ACC112 (cell line): ENCODE measurements at regions not wholly inside any gene's neighbourhood (a gene's known extent, or its start where the extent isn't known, plus 50 kb on each side); places are given as distances from the start of the nearest gene placed in this dataset.

Experiments
- H2AFZ ChIP-seq: fragments of 200-600 bp; sonication (generic); one replicate; pipeline ENCODE4 v1.6.0; 2017; ENCODE audit warnings: antibody characterized with exemption, low read length; ENCODE audit not compliant: unreplicated experiment
- H3K27ac ChIP-seq: fragments of 200-600 bp; sonication (generic); 2 replicates; pipeline ENCODE4 v1.5.1; 2014; ENCODE audit warnings: low read depth, mild to moderate bottlenecking, antibody characterized with exemption, low read length, moderate library complexity
- H3K27me3 ChIP-seq: fragments of 200-600 bp; sonication (generic); 2 replicates; pipeline ENCODE4 v1.6.1; 2014; ENCODE audit warnings: mild to moderate bottlenecking, antibody characterized with exemption, low read length, moderate library complexity, mixed read lengths; ENCODE audit not compliant: insufficient read depth
- H3K36me3 ChIP-seq: fragments of 200-600 bp; sonication (generic); 2 replicates; pipeline ENCODE4 v1.6.1; 2016; ENCODE audit warnings: mild to moderate bottlenecking, antibody characterized with exemption, low read length, moderate library complexity, mixed read lengths; ENCODE audit not compliant: insufficient read depth
- H3K4me1 ChIP-seq: fragments of 200-600 bp; sonication (generic); one replicate; pipeline ENCODE4 v1.6.1; 2016; ENCODE audit warnings: low read length, mixed read lengths; ENCODE audit not compliant: insufficient read depth, unreplicated experiment, control insufficient read depth
- H3K4me3 ChIP-seq: fragments of 200-600 bp; sonication (generic); 2 replicates; pipeline ENCODE4 v1.5.1; 2014; ENCODE audit warnings: mild to moderate bottlenecking, low read depth, low read length
- H3K79me2 ChIP-seq: fragments of 200-600 bp; sonication (generic); one replicate; pipeline ENCODE4 v1.6.0; 2016; ENCODE audit warnings: low read length; ENCODE audit not compliant: control insufficient read depth, unreplicated experiment, insufficient read depth

GRCh38 chr6:147040121-147040910, 163.9 kb upstream of the STXBP5 start:
- no peak overlapping the region for H2AFZ ChIP-seq
- no peak overlapping the region for H3K27ac ChIP-seq
- no peaks in the 10 kb centered on the region for H3K27me3 ChIP-seq

DNA sequence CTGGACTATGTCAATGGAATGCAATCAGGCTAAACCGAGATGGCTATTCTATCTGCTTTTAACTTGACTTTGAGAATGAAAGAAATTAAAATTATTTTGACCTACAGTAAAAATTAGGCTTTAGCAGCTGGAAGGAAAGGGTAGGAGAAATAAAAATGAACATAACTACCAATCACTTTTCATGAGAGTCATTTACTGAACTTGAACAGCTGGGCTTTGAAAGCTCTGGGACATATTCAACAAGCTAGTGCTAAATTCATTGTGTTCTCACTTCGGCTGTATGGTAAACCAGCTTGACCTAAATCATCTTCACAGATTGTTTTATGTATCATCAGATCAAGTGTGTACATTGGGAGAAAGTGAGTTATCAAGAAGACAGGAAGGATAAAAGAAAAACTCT, 161.5 kb upstream of the STXBP5 start:
- Histone ChIP-seq H3K4me3 (no peak overlapping the region), H3K27ac (no peak overlapping the region), H3K4me1 (no peaks in the 10 kb centered on the region), H2AFZ (no peak overlapping the region), H3K79me2 (no peaks in the 10 kb centered on the region), H3K36me3 (no peaks in the 10 kb centered on the region), H3K27me3 (no peaks in the 10 kb centered on the region)

More at GRCh38 chr6:147040121-147040910, 163.9 kb upstream of the STXBP5 start:
- Histone ChIP-seq H3K4me3 (no peak overlapping the region), H3K79me2 (no peaks in the 10 kb centered on the region), H3K4me1 (no peaks in the 10 kb centered on the region), H3K36me3 (no peaks in the 10 kb centered on the region)

GRCh38 chr6:147043994-147044477, 160.2 kb upstream of the STXBP5 start:
- Histone ChIP-seq H3K36me3 (no peaks in the 10 kb centered on the region), H3K4me1 (no peaks in the 10 kb centered on the region)

DNA sequence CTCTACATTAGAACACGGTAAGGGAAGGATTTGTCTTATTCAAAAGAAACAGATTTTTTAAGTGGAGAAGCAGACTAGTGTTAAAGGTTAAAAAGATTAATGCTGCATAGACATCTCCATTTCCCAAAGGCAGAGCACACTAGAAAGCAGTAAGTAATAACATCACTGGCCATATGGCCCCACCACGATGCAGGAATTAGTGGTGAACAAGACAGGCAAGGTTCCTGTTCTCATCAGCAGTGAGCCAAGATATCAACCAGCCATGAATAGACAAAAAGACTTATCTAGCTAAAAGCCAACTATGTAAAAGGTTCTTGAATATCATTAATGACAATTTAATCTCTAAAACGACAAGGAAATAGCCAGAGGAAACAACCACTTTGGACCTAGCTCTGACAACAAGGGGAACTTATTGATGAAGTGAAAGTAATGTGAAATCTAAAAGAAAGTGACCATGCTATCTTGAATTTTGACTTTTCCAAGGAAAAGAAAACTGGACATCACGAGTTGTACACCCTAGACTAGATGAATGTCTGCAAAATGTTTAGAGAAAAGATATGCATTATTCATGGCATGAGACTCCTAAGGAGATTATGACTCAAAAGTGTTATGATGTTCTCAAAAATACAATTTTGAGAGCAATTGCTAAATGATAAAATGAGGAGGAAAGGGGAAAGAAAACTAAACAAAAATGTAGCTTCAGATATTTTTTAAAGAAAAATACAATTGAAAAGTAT, 157.9 kb upstream of the STXBP5 start:
- no peak overlapping the region for H2AFZ ChIP-seq
- H3K4me1 ChIP-seq: no peaks in the 10 kb centered on the region
- no peaks in the 10 kb centered on the region for H3K36me3 ChIP-seq
- H3K27me3 ChIP-seq: no peaks in the 10 kb centered on the region
- no peak overlapping the region for H3K27ac ChIP-seq
- no peaks in the 10 kb centered on the region for H3K79me2 ChIP-seq
- no peak overlapping the region for H3K4me3 ChIP-seq

More at GRCh38 chr6:147043994-147044477, 160.2 kb upstream of the STXBP5 start:
- Histone ChIP-seq H2AFZ (no peak overlapping the region), H3K27me3 (no peaks in the 10 kb centered on the region), H3K79me2 (no peaks in the 10 kb centered on the region), H3K27ac (no peak overlapping the region), H3K4me3 (no peak overlapping the region)

GRCh38 chr6:147048930-147049329, 155.3 kb upstream of the STXBP5 start:
- Histone ChIP-seq H3K79me2 (no peaks in the 10 kb centered on the region), H3K36me3 (no peaks in the 10 kb centered on the region), H3K27ac (no peak overlapping the region), H2AFZ (no peak overlapping the region), H3K4me1 (no peaks in the 10 kb centered on the region), H3K4me3 (no peak overlapping the region), H3K27me3 (no peaks in the 10 kb centered on the region)

GRCh38 chr6:147053311-147053921, 150.8 kb upstream of the STXBP5 start:
- H3K27ac ChIP-seq: no peak overlapping the region
- no peaks in the 10 kb centered on the region for H3K27me3 ChIP-seq

GRCh38 chr6:147054158-147054557, 150.1 kb upstream of the STXBP5 start:
- H3K36me3 ChIP-seq: no peaks in the 10 kb centered on the region
- no peaks in the 10 kb centered on the region for H3K79me2 ChIP-seq
- H3K27ac ChIP-seq: no peak overlapping the region
- no peak overlapping the region for H3K4me3 ChIP-seq
- H2AFZ ChIP-seq: no peak overlapping the region
- no peaks in the 10 kb centered on the region for H3K4me1 ChIP-seq
- no peaks in the 10 kb centered on the region for H3K27me3 ChIP-seq

More at GRCh38 chr6:147053311-147053921, 150.8 kb upstream of the STXBP5 start:
- no peaks in the 10 kb centered on the region for H3K79me2 ChIP-seq
- H3K4me3 ChIP-seq: no peak overlapping the region
- H2AFZ ChIP-seq: no peak overlapping the region
- no peaks in the 10 kb centered on the region for H3K4me1 ChIP-seq
- no peaks in the 10 kb centered on the region for H3K36me3 ChIP-seq

- H3K27me3 ChIP-seq: no peaks in the 10 kb centered on the region
- no peaks in the 10 kb centered on the region for H3K79me2 ChIP-seq
- H3K4me1 ChIP-seq: no peaks in the 10 kb centered on the region
- no peak overlapping the region for H3K4me3 ChIP-seq
- H3K36me3 ChIP-seq: no peaks in the 10 kb centered on the region
- H3K27ac ChIP-seq: no peak overlapping the region
- no peak overlapping the region for H2AFZ ChIP-seq
These were observed 149.3 kb upstream of the STXBP5 start for GRCh38 chr6:147054871-147055270.

DNA sequence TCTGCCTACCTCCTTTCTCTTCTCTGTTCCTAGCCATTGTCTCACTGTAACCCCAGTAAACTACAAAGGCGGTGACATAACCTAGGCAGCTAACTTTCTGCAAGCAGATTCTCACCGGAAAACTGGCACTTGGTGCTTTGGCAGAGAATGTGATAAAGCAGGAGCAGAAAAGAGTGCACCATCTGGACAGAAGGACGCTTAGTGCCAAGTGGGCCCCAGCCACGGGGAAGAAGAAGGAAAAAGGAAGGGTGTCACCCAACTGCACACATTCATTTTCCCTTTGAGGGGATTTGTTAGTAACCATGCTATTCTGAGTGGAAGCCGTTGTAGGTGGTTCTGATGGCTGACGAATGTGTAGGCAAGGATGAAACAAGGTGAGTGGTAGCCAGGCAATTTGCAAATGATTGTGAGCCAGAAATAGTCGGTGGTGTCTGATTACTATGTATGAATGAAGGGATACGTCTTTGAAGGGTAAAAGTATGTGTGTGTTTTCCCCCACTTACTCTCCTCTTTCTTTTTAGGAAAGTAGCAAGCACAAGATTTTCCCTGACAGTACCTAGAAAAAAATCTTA, 148.3 kb upstream of the STXBP5 start:
- Histone ChIP-seq H3K27me3 (no peaks in the 10 kb centered on the region), H3K4me1 (no peaks in the 10 kb centered on the region), H3K79me2 (no peaks in the 10 kb centered on the region), H3K36me3 (no peaks in the 10 kb centered on the region), H2AFZ (no peak overlapping the region), H3K4me3 (no peak overlapping the region), H3K27ac (no peak overlapping the region)

GRCh38 chr6:147057188-147057587, 147.0 kb upstream of the STXBP5 start:
- no peak overlapping the region for H2AFZ ChIP-seq
- no peaks in the 10 kb centered on the region for H3K27me3 ChIP-seq
- no peak overlapping the region for H3K4me3 ChIP-seq
- H3K79me2 ChIP-seq: no peaks in the 10 kb centered on the region
- no peak overlapping the region for H3K27ac ChIP-seq
- no peaks in the 10 kb centered on the region for H3K36me3 ChIP-seq
- H3K4me1 ChIP-seq: no peaks in the 10 kb centered on the region
